GM21528 (cell line): ENCODE measurements at regions not wholly inside any gene's neighbourhood (a gene's known extent, or its start where the extent isn't known, plus 50 kb on each side); places are given as distances from the start of the nearest gene placed in this dataset.
"Not testable (repeated sequence)": the region's sequence is repeated elsewhere in the genome, so short reads cannot be mapped to it uniquely, and the experiment has no call there.

Experiments used
- ATAC-seq: cut with Tn5 transposase; IDR thresholded peaks from one replicate; pipeline ENCODE4 v1.9.1; 2021; ENCODE audit warnings: mild to moderate bottlenecking, moderate library complexity; ENCODE audit not compliant: unreplicated experiment, low FRiP score

DNA sequence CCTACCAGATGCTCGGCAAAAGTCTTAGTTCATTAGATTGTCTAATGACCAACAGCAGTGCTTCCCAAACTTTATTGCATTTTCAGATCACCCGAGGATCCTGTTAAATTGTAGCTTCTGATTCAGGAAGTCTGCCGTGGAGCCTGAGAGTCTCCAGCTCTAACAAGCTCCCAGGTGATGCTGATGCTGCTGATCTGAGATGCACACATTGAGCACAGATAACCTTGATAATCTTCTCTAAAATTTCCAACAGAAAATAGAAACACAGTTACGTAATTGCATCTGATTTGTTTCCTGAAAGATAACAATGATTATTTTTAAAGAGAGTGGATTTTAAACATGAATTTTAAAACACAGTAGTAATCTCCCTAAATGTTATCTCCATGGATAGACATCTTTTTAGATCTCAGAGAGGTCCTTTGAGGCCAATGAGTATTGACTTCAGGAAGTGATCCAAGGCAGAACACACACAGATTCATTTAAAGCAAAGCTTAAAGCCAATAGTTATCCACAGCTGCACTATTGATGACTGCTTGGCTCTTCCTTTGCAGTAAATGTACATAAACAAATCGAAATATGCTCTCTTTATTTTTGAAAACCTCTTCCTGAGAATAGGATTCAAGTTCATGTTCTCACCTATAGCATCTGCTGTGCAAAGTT, 122.8 kb upstream of the TNPO1 start:
- no peak for ATAC-seq

- ATAC-seq, result no peak
Measured at GRCh38 chr5:72692651-72693442, 123.6 kb upstream of the TNPO1 start.

GRCh38 chr5:72692231-72692637, 124.2 kb upstream of the TNPO1 start:
- no peak for ATAC-seq

- ATAC-seq, result no peak
Measured at GRCh38 chr5:72691751-72692150, 124.7 kb upstream of the TNPO1 start.

DNA sequence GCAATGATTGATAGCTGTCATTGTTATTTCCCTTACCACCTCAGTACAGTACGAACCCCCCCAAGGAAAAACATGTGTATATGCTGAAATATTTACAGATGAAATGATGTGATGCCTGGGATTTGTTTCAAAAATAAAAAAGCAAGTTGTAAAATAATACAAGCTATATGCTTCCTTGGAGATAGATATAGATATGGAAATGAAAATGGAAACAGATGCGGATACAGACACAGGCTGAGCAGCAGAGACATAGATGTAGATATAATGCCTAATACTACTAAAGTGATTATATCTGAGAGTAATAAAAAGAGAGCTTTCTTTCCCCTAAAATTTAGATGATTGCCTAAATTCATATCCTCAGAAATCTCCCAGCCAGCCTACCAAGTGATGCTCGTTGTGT, 127.5 kb upstream of the TNPO1 start:
- no peak for ATAC-seq

- ATAC-seq, result no peak
Measured at GRCh38 chr5:72687288-72687687, 129.2 kb upstream of the TNPO1 start.

DNA sequence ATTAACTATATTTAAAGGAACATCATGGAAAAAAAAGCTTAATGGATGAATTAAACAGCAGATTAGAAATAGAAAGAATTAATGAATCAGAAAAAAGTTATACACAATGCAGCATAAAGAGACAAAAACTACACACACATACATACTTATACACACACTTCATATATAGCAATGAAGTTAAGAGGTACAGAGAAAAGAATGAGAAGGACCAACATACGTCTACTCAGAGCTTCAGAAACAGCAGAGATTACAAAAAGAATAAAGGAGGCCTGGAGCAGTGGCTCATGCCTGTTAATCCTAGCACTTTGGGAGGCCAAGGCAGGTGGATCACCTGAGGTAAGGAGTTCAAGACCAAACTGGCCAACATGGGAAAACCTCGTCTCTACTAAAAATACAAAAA, 133.9 kb upstream of the TNPO1 start:
- no peak for ATAC-seq

DNA sequence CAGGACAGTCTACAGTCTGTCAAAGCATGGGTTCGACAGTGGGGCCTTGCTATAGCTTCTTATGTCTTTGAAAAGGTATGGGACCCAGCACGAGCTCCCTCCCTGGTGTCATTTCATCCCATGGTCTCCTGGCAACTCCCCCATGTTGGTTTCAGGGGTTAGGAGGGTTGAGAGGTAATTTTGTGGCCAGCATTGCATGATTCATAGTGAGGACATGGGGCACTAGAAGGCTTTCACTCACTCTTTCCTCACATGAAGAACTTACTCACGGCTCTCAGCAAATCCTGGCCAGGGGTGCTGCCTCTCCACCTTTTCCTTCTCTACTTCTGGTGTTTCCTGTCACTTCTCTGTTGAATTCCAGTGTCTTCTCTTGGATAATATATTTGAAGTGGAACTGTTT, 134.7 kb upstream of the TNPO1 start:
- no peak for ATAC-seq

- ATAC-seq, result no peak
Measured at GRCh38 chr5:72677447-72677846, 139.0 kb upstream of the TNPO1 start.

DNA sequence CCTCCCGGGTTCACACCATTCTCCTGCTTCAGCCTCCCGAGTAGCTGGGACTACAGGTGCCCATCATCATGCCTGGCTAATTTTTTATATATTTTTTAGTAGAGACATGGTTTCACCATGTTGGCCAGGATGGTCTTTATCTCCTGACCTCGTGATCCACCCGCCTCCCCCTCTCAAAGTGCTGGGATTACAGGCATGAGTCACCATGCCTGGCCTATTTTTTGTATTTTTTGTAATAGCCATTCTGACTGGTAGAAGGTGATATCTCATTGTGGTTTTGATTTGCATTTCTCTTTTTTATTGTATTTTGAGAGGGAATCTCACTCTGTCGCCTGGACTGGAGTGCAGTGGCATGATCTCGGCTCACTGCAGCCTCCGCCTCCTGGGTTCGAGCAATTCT, 139.6 kb upstream of the TNPO1 start:
- not testable (repeated sequence) for ATAC-seq

DNA sequence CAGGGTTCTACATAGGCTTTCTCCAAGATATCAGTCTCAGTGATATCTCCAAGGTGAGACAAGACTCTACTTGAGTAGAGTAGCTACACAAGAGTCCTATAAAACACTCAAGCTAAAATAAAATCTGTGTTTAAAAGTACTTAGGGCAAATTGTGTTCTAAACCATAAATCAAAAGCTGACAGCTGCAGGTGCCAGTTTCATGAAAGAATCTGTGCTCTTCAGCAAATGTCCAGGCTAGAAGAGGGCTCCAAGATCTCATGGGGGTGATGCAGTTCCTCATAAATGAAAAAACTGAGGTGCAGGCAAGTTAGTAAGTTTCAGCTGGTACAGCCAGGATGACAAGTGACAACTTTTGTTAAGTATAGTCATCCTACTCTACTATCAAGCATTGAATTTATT, 142.8 kb upstream of the TNPO1 start:
- no peak for ATAC-seq

DNA sequence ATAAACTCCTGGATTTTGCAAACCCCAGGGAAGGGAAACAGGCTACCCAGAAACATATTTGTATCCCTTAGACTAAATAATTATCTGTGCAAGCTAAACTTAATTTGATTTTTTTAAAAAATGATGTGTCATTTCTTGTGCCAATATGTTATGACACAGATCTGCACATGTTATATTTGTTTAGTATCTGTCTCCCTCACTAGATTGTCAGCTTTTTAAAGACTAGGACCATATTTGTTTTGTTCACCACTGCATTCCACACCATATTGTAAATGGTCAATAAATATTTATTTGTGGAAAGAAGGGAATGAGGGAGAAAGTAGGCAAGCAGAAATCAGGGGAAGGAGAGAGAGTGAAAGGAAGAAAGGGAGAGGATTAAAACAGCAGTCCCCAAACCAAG, 143.3 kb upstream of the TNPO1 start:
- no peak for ATAC-seq

GRCh38 chr5:72667708-72668107, 148.8 kb upstream of the TNPO1 start:
- ATAC-seq, result no peak

DNA sequence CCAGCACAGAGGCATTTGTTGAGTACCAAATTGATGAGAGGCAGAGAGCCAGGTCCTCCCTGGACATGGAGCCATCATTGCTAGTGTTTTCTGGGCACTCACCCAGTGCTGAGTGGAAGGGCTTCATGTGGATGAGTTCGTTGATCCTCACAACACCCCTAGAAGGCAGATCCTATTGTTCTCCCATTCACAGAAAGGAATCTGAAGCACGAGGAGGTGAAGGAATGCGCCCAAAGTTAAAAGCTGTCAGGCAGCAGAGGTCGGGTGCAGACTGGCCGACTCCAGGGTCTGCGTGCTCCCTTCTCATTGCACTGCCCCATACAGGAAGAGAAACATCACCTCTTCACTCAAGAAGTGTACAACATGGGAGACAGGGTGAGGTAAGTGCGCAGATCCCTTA, 153.5 kb upstream of the TNPO1 start:
- ATAC-seq, result no peak

DNA sequence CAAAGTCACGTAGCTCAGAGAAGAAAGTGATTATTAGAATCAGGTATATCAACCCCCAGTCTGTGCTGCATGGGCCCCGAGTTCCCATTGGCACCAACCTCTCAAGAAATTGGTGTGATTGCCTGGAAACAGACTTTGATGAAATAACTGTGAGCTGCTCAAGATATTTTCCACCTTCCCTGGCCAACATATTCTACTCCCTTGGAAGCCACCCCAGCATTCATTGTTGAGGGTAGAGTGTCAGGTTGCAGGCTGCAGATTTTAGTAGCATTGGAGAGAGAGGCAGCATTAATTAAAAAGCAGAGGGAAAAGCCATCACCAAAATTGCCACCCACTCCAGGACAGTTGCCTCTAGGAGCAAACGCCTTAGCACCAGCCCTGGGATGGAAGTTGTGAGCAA, 154.2 kb upstream of the TNPO1 start:
- ATAC-seq, result no peak

DNA sequence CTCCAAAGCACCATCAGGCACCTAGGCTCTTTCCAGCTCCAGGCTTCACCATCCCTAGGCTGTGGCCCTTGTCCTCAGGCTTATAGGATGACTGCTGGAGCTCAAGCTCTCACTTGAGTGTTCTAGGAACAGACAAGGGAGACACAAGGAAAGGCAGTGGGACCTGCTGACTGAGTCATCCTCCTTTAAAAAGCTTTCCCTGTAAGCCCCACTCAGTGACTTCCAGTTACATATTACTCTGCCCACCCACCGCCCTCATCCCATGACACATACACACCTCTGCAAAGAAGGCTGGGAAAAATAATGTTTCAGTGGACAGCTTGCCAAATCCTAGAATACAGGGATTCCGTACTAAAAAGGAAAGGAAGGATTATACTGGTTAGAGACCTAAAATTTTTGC, 154.2 kb upstream of the ZNF366 start:
- no peak for ATAC-seq

- no peak for ATAC-seq
Measured at GRCh38 chr5:72659726-72660125, 152.5 kb upstream of the ZNF366 start.

- ATAC-seq, result no peak
Measured at GRCh38 chr5:72658761-72659540, 151.7 kb upstream of the ZNF366 start.

DNA sequence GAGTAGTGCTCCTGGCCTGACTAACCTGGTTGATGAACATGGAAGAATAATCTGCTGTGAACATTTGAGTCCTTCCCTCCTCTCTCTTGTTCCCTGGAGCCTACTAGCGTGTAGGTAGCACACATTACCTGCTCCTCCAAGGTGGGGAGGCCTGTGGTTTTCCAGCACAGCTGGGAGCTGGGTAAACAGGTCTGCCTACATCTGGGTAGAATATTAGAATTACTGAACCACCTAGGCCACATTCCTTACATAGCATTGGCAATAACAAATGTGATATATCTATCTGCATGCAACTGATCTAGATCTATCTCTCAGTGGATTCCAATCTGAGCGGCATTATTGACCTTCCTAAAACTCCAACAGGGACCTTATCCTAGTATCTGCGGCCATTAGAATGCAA, 151.0 kb upstream of the ZNF366 start:
- ATAC-seq, result no peak

- no peak for ATAC-seq
Measured at GRCh38 chr5:72656756-72657513, 149.7 kb upstream of the ZNF366 start.

GRCh38 chr5:72656331-72656730, 149.1 kb upstream of the ZNF366 start:
- no peak for ATAC-seq
